ENCODE measurements at regions not wholly inside any gene's neighbourhood (a gene's known extent, or its start where the extent isn't known, plus 50 kb on each side); places are given as distances from the start of the nearest gene placed in this dataset.

DNA sequence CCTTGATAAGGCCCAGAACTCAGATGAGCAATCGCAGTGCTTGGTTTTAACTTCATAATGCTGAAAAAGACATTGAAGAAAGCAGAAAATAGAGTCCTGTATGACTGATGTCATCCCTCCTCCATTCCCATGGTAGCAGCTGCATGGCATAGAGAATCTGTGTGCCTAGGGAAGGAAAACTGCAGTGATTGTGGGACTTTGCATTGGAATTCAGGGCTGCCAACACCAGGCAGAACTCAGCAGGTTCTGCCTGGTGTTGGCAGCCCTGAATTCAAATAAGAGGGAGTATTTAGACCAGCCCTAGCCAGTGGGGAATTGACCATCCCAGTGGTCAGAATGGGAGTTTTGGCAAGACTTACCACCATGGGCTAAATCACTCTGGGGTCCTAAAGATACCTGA lies 1016.0 kb downstream of the FAM181B start:
- TF ChIP-seq, protein P1, sequence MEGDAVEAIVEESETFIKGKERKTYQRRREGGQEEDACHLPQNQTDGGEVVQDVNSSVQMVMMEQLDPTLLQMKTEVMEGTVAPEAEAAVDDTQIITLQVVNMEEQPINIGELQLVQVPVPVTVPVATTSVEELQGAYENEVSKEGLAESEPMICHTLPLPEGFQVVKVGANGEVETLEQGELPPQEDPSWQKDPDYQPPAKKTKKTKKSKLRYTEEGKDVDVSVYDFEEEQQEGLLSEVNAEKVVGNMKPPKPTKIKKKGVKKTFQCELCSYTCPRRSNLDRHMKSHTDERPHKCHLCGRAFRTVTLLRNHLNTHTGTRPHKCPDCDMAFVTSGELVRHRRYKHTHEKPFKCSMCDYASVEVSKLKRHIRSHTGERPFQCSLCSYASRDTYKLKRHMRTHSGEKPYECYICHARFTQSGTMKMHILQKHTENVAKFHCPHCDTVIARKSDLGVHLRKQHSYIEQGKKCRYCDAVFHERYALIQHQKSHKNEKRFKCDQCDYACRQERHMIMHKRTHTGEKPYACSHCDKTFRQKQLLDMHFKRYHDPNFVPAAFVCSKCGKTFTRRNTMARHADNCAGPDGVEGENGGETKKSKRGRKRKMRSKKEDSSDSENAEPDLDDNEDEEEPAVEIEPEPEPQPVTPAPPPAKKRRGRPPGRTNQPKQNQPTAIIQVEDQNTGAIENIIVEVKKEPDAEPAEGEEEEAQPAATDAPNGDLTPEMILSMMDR (IDR thresholded peaks at IDR 0.05; ENCODE audit: low read depth, low read length, missing control alignments) = no peak
- no peak for DNase-seq (ENCODE audit: extremely low read depth, low read depth)
- H3K4me3 ChIP-seq (replicated peaks; ENCODE audit: low read depth, low read length) = no peak overlapping the region

- no peak for DNase-seq (ENCODE audit: extremely low read depth, low read depth)
- TF ChIP-seq, protein P1 (IDR thresholded peaks at IDR 0.05; ENCODE audit: low read depth, low read length, missing control alignments) = no peak
- H3K4me3 ChIP-seq (replicated peaks; ENCODE audit: low read depth, low read length) = no peak overlapping the region
Measured at GRCh38 chr11:81707881-81708280, 1025.8 kb downstream of the FAM181B start.

- TF ChIP-seq, protein P1 (IDR thresholded peaks at IDR 0.05; ENCODE audit: low read depth, low read length, missing control alignments) = no peak
- no peak for DNase-seq (ENCODE audit: extremely low read depth, low read depth)
- H3K4me3 ChIP-seq (replicated peaks; ENCODE audit: low read depth, low read length) = no peak overlapping the region
Measured at GRCh38 chr11:81705283-81705682, 1028.4 kb downstream of the FAM181B start.

DNA sequence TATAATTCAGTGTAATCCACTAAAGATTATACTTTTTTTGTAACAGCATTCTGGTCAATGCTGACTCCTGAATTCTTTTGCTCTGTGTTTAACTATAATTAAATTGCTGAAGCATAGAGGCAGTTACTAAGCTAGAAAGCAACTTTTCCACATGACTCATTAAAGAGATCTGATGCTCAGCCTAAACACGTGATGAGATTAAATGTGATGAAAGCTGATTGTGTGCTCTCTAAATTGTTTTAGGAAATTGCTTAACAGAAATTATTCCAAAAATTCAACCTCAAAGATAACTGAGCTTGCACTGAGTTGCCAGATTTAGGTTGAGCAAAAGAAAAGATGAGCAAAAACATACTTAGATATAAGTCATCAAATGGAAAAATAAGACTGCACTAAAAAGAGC lies 1033.6 kb downstream of the FAM181B start:
- DNase-seq (ENCODE audit: extremely low read depth, low read depth) = no peak
- no peak overlapping the region for H3K4me3 ChIP-seq (replicated peaks; ENCODE audit: low read depth, low read length)
- TF ChIP-seq, protein P1 (IDR thresholded peaks at IDR 0.05; ENCODE audit: low read depth, low read length, missing control alignments) = no peak

- DNase-seq (ENCODE audit: extremely low read depth, low read depth) = no peak
- TF ChIP-seq, protein P1 (IDR thresholded peaks at IDR 0.05; ENCODE audit: low read depth, low read length, missing control alignments) = no peak
- no peak overlapping the region for H3K4me3 ChIP-seq (replicated peaks; ENCODE audit: low read depth, low read length)
Measured at GRCh38 chr11:81687057-81687456, 1046.6 kb downstream of the FAM181B start.

- DNase-seq (ENCODE audit: extremely low read depth, low read depth) = no peak
- H3K4me3 ChIP-seq (replicated peaks; ENCODE audit: low read depth, low read length) = no peak overlapping the region
- TF ChIP-seq, protein P1 (IDR thresholded peaks at IDR 0.05; ENCODE audit: low read depth, low read length, missing control alignments) = no peak
Measured at GRCh38 chr11:81674211-81674610, 1059.5 kb downstream of the FAM181B start.

GRCh38 chr11:81673001-81673400 lies 1060.7 kb downstream of the FAM181B start:
- TF ChIP-seq, protein P1 (IDR thresholded peaks at IDR 0.05; ENCODE audit: low read depth, low read length, missing control alignments) = no peak
- no peak overlapping the region for H3K4me3 ChIP-seq (replicated peaks; ENCODE audit: low read depth, low read length)
- no peak for DNase-seq (ENCODE audit: extremely low read depth, low read depth)

Data from HFF-Myc (cell line).